ENCODE measurements at regions not wholly inside any gene's neighbourhood (a gene's known extent, or its start where the extent isn't known, plus 50 kb on each side); places are given as distances from the start of the nearest gene placed in this dataset.

DNA sequence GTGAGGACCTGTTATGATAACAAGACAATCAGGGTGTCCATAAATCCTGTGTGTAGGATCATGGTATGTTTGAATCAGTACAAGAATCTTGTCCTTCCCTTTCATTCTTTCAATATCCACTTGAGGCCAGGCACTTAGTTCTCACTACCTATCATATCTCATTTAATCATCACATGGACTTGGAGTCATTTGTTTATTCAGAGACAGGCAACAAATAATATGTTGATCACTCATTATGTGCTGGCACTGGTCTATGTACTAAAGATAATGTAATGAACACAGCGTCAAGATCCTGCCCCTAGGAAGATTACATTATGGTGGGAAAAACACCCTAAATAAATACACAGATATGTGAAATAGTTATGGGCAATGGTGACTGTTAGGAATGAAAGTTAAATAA lies 342.6 kb downstream of the LPIN1 start:
- DNase-seq = no peak
- Histone ChIP-seq H3K4me1 (ENCODE audit: control insufficient read depth in 5 of 5, insufficient read depth in 5 of 5, low read length in 5 of 5) (no peaks in the 10 kb centered on the region), H3K27me3 (ENCODE audit: control insufficient read depth in 3 of 3, insufficient read depth in 3 of 3, low read length in 2 of 3) (no peaks in the 10 kb centered on the region), H3K9me3 (ENCODE audit: control insufficient read depth in 4 of 4, insufficient read depth in 3 of 4, low read length in 3 of 4) (no peaks in the 10 kb centered on the region), H3K4me3 (no peak overlapping the region), H3K27ac (ENCODE audit: low read depth in 1 of 2, low read length in 1 of 2) (no peak overlapping the region), H3K9ac (ENCODE audit: insufficient read depth in 1 of 2, low read length in 2 of 2) (no peak overlapping the region), H3K36me3 (ENCODE audit: control insufficient read depth in 4 of 4, insufficient read depth in 4 of 4, low read length in 4 of 4) (no peaks in the 10 kb centered on the region)
- no peak for ATAC-seq (ENCODE audit: insufficient read depth, low FRiP score)
- TF ChIP-seq, protein P1, sequence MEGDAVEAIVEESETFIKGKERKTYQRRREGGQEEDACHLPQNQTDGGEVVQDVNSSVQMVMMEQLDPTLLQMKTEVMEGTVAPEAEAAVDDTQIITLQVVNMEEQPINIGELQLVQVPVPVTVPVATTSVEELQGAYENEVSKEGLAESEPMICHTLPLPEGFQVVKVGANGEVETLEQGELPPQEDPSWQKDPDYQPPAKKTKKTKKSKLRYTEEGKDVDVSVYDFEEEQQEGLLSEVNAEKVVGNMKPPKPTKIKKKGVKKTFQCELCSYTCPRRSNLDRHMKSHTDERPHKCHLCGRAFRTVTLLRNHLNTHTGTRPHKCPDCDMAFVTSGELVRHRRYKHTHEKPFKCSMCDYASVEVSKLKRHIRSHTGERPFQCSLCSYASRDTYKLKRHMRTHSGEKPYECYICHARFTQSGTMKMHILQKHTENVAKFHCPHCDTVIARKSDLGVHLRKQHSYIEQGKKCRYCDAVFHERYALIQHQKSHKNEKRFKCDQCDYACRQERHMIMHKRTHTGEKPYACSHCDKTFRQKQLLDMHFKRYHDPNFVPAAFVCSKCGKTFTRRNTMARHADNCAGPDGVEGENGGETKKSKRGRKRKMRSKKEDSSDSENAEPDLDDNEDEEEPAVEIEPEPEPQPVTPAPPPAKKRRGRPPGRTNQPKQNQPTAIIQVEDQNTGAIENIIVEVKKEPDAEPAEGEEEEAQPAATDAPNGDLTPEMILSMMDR (IDR thresholded peaks at IDR 0.05; ENCODE audit: control extremely low read depth, extremely low read depth) = no peak
- WGBS, 2 donors = 83 to 89% methylated on average over 1 of the region's 1 CpG

DNA sequence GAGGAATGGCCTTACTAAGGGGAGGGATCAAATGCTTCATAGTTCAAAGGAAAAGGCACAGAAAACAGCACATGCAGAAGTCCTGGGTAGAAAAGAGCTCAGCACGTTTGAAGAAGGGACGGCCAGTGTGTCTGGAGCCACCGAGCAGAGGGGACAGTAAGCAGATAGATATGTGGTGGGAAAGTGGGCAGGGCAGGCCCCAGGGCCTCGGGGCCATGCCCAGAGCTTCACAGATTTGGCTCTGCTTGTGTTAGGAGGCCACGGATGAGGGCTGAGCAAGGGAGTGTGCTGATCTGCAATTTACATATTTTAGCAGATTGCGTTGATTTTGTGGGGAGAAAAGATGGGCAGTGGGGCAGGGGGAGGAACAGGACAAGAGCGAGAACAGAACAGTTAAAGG lies 343.1 kb downstream of the LPIN1 start:
- Histone ChIP-seq H3K4me3 (no peak overlapping the region), H3K36me3 (ENCODE audit: control insufficient read depth in 4 of 4, insufficient read depth in 4 of 4, low read length in 4 of 4) (no peaks in the 10 kb centered on the region), H3K4me1 (ENCODE audit: control insufficient read depth in 5 of 5, insufficient read depth in 5 of 5, low read length in 5 of 5) (no peaks in the 10 kb centered on the region), H3K27ac (ENCODE audit: low read depth in 1 of 2, low read length in 1 of 2) (no peak overlapping the region), H3K9me3 (ENCODE audit: control insufficient read depth in 4 of 4, insufficient read depth in 3 of 4, low read length in 3 of 4) (no peaks in the 10 kb centered on the region), H3K9ac (ENCODE audit: insufficient read depth in 1 of 2, low read length in 2 of 2) (no peak overlapping the region), H3K27me3 (ENCODE audit: control insufficient read depth in 3 of 3, insufficient read depth in 3 of 3, low read length in 2 of 3) (no peaks in the 10 kb centered on the region)
- WGBS, 2 donors = 92% methylated on average over 7 of the region's 7 CpGs
- DNase-seq (no peak), ATAC-seq (ENCODE audit: insufficient read depth, low FRiP score) (no peak)
- TF ChIP-seq, protein P1 (IDR thresholded peaks at IDR 0.05; ENCODE audit: control extremely low read depth, extremely low read depth) = no peak

DNA sequence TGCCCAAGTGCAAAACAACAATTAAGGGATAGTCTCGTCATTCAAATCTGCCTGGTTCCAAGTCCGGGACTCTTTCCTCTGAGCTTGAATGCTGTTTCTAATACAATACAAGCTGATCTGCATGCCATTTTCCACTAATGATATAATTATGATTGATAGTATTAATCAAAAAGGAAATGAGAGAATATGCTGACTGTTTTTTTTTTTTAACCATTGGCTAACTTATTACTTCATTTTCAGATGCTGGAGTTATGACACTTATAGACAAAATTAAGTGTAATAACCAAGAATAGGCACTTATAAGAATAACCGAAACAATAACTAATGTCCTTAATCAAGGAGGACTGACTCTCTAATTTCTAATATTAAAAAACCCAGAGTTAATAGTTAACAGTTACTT lies 343.6 kb downstream of the LPIN1 start:
- H3K27me3 ChIP-seq (ENCODE audit: control insufficient read depth in 3 of 3, insufficient read depth in 3 of 3, low read length in 2 of 3) = no peaks in the 10 kb centered on the region
- WGBS, 2 donors = 89 to 91% methylated on average over 3 of the region's 3 CpGs
- DNase-seq (no peak), ATAC-seq (ENCODE audit: insufficient read depth, low FRiP score) (no peak)
- TF ChIP-seq, protein P1 (IDR thresholded peaks at IDR 0.05; ENCODE audit: control extremely low read depth, extremely low read depth) = no peak
- no peak overlapping the region for H3K4me3 ChIP-seq
- no peaks in the 10 kb centered on the region for H3K9me3 ChIP-seq (ENCODE audit: control insufficient read depth in 4 of 4, insufficient read depth in 3 of 4, low read length in 3 of 4)
- H3K27ac ChIP-seq (ENCODE audit: low read depth in 1 of 2, low read length in 1 of 2) = no peak overlapping the region
- H3K36me3 ChIP-seq (ENCODE audit: control insufficient read depth in 4 of 4, insufficient read depth in 4 of 4, low read length in 4 of 4) = no peaks in the 10 kb centered on the region
- H3K4me1 ChIP-seq (ENCODE audit: control insufficient read depth in 5 of 5, insufficient read depth in 5 of 5, low read length in 5 of 5) = no peaks in the 10 kb centered on the region
- H3K9ac ChIP-seq (ENCODE audit: insufficient read depth in 1 of 2, low read length in 2 of 2) = no peak overlapping the region

DNA sequence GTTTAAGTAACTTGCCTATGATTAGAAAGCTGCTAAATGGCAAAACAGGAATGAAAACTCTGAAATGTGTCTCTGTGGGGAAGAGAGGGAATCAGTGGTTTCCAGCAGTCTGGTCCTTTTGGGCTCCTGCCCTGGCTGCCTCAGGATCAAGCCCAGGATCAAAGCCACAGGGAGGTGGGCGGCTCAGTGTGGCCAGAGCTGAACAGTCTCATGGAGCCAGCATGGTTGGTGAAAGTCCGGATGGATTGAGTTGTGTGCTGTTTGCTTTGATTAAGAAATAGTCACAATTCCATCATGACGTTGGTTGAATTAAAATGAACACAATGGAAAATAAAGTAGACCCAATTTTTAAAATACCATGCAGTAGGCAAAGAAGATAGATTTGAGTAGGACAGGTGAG lies 344.2 kb downstream of the LPIN1 start:
- WGBS, 2 donors = 87 to 93% methylated on average over 3 of the region's 3 CpGs
- H3K4me1 ChIP-seq (ENCODE audit: control insufficient read depth in 5 of 5, insufficient read depth in 5 of 5, low read length in 5 of 5) = no peaks in the 10 kb centered on the region
- H3K9me3 ChIP-seq (ENCODE audit: control insufficient read depth in 4 of 4, insufficient read depth in 3 of 4, low read length in 3 of 4) = no peaks in the 10 kb centered on the region
- DNase-seq (no peak), ATAC-seq (ENCODE audit: insufficient read depth, low FRiP score) (no peak)
- H3K27ac ChIP-seq (ENCODE audit: low read depth in 1 of 2, low read length in 1 of 2) = no peak overlapping the region
- H3K27me3 ChIP-seq (ENCODE audit: control insufficient read depth in 3 of 3, insufficient read depth in 3 of 3, low read length in 2 of 3) = no peaks in the 10 kb centered on the region
- H3K9ac ChIP-seq (ENCODE audit: insufficient read depth in 1 of 2, low read length in 2 of 2) = no peak overlapping the region
- no peaks in the 10 kb centered on the region for H3K36me3 ChIP-seq (ENCODE audit: control insufficient read depth in 4 of 4, insufficient read depth in 4 of 4, low read length in 4 of 4)
- H3K4me3 ChIP-seq = no peak overlapping the region
- TF ChIP-seq, protein P1 (IDR thresholded peaks at IDR 0.05; ENCODE audit: control extremely low read depth, extremely low read depth) = no peak

All from lung (tissue), 11 donors.